Right atrium auricular region (tissue), 2 donors: ENCODE measurements at regions not wholly inside any gene's neighbourhood (a gene's known extent, or its start where the extent isn't known, plus 50 kb on each side); places are given as distances from the start of the nearest gene placed in this dataset.
"Not testable (repeated sequence)": the region's sequence is repeated elsewhere in the genome, so short reads cannot be mapped to it uniquely, and the experiment has no call there.

Experiments used
- DNase-seq: peaks from one replicate; pipeline ENCODE4 v3.0.0-alpha.2; 2019; ENCODE audit warnings: low spot score
- H3K27ac ChIP-seq, 2 donors: fragments of 200-600 bp; sonication (generic); 1 replicate in 1 of 2; 2 replicates in 1 of 2; pipeline ENCODE4 v1.5.1; 2016 to 2019
- H3K27me3 ChIP-seq, 2 donors: fragments of 200-600 bp; sonication (generic); one replicate each; pipeline versions ENCODE4 v1.5.1 to v1.6.0; 2017 to 2019
- H3K36me3 ChIP-seq: fragments of 200-600 bp; sonication (generic); one replicate; pipeline ENCODE4 v1.5.1; 2016
- H3K4me1 ChIP-seq, 2 donors: fragments of 200-600 bp; sonication (generic); one replicate each; pipeline versions ENCODE4 v1.5.1 to v1.6.0; 2017 to 2019
- H3K4me3 ChIP-seq, 2 donors: fragments of 200-600 bp; sonication (generic); 1 replicate in 1 of 2; 2 replicates in 1 of 2; pipeline ENCODE4 v1.5.1; 2017 to 2019; ENCODE audit warnings: mild to moderate bottlenecking in 1 of 2, moderate library complexity in 1 of 2
- H3K9me3 ChIP-seq, 2 donors: fragments of 200-600 bp; sonication (generic); one replicate each; pipeline ENCODE4 v1.5.1; 2019
- CTCF ChIP-seq, 2 donors: fragments of 200-600 bp; sonication (generic); IDR thresholded peaks; one replicate each; pipeline ENCODE4 v1.5.1; 2019; ENCODE audit warnings: antibody characterized with exemption in 2 of 2

DNA sequence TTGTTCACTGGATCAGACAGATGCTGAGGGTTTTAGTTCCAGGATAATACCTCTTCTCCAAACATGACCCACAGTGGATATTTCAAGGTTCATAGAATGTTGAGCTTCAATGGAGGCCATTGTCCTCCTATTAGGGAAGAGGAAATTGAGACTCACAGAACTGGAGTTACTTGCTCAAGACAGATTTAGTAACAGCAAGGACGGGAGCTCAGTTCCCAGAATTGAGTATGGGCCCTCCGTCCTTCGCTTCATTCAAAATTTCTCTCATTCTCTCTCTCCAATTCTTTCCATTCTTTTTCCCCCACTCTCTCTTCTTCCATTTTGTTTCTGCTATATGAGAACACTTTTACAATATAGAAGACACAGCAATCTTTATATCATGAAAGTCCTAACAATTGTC, 94.0 kb downstream of the DNAJB9 start:
- Histone ChIP-seq H3K27ac (no peak overlapping the region), H3K4me3 (no peak overlapping the region), H3K4me1 (no peaks in the 10 kb centered on the region), H3K9me3 (no peaks in the 10 kb centered on the region), H3K36me3 (no peaks in the 10 kb centered on the region), H3K27me3 (no peaks in the 10 kb centered on the region)
- no peak for TF ChIP-seq CTCF (IDR thresholded peaks at IDR 0.05)
- no peak for DNase-seq

GRCh38 chr7:108667216-108667615, 97.5 kb downstream of the DNAJB9 start:
- no peaks in the 10 kb centered on the region for H3K9me3 ChIP-seq
- TF ChIP-seq CTCF (IDR thresholded peaks at IDR 0.05), result no peak

GRCh38 chr7:108669958-108670357, 100.3 kb downstream of the DNAJB9 start:
- no peak for TF ChIP-seq CTCF (IDR thresholded peaks at IDR 0.05)
- no peak for DNase-seq

More at GRCh38 chr7:108667216-108667615, 97.5 kb downstream of the DNAJB9 start:
- Histone ChIP-seq H3K27me3 (no peaks in the 10 kb centered on the region), H3K4me1 (no peaks in the 10 kb centered on the region), H3K27ac (no peak overlapping the region), H3K4me3 (no peak overlapping the region), H3K36me3 (no peaks in the 10 kb centered on the region)
- no peak for DNase-seq

DNA sequence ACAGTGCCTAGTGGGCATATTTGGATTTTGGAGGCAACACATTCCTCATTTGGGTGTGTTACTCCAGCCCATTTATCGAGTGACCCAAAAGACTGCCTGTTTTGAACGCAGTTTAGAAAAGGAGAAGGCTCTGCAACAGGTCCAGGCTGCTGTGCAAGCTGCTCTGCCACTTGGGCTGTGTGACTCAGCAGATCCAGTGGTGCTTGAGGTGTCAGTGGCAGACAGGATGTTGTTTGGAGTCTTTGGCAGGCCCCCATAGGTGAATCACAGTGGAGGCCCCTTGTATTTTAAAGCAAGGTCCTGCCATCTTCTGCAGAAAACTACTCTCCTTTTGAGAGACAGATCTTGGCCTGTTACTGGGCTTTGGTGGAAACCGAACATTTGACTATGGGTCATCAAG, 104.0 kb downstream of the DNAJB9 start:
- not testable (repeated sequence) for H3K27ac ChIP-seq, H3K27me3 ChIP-seq, H3K4me1 ChIP-seq, H3K9me3 ChIP-seq, H3K36me3 ChIP-seq, H3K4me3 ChIP-seq, DNase-seq

More at GRCh38 chr7:108669958-108670357, 100.3 kb downstream of the DNAJB9 start:
- Histone ChIP-seq H3K4me1 (no peaks in the 10 kb centered on the region), H3K27ac (no peak overlapping the region), H3K36me3 (no peaks in the 10 kb centered on the region), H3K4me3 (no peak overlapping the region), H3K9me3 (no peaks in the 10 kb centered on the region), H3K27me3 (no peaks in the 10 kb centered on the region)

DNA sequence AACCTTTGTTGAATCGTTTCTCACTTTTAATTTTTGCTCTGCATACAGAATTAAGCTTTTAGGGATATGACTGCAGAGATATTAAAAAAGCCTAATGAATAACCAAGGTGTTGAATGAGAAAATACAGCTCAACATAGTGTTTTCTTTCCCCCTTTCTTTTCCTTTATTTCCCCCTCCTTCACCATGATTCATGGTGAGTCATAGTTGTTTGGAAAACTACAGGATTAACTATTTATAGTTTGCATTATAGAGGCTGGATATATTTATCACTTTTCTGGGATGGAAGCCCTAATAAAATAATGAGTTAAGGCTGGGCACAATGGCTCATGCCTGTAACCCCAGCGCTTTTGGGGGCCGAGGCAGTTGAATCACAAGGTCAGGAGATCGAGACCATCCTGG, 115.0 kb downstream of the DNAJB9 start:
- no peak overlapping the region for H3K4me3 ChIP-seq
- H3K27me3 ChIP-seq, result no peaks in the 10 kb centered on the region
- TF ChIP-seq CTCF (IDR thresholded peaks at IDR 0.05), result no peak
- no peaks in the 10 kb centered on the region for H3K9me3 ChIP-seq
- no peak overlapping the region for H3K27ac ChIP-seq
- no peak for DNase-seq
- no peaks in the 10 kb centered on the region for H3K36me3 ChIP-seq
- H3K4me1 ChIP-seq, result no peaks in the 10 kb centered on the region

DNA sequence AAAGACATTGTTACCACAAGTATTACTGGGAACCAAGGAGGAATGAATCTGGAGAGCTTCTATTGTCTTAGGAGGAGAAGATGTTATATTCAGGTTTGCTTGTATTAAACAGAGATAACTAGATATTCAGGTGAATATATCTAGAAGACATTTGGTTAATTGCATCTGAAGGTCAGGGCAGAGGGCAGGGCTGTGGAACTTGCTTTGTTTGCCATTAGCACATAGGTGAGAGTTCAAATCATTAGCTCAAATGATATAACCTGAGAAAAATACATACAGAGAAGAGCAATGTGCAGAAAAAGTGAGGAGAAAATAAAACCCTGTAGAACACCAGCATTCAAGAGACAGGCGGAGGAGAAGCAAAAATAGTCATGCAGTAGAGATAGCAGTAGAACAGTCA, 116.8 kb downstream of the DNAJB9 start:
- no peak for TF ChIP-seq CTCF (IDR thresholded peaks at IDR 0.05)
- no peak for DNase-seq
- no peak overlapping the region for H3K4me3 ChIP-seq
- H3K9me3 ChIP-seq, result no peaks in the 10 kb centered on the region
- no peaks in the 10 kb centered on the region for H3K36me3 ChIP-seq
- H3K27ac ChIP-seq, result no peak overlapping the region
- H3K27me3 ChIP-seq, result no peaks in the 10 kb centered on the region
- no peaks in the 10 kb centered on the region for H3K4me1 ChIP-seq
